SIG-M5 treated with dmso at 0.1 percent for 504 hours (cell line): ENCODE measurements at regions not wholly inside any gene's neighbourhood (a gene's known extent, or its start where the extent isn't known, plus 50 kb on each side); places are given as distances from the start of the nearest gene placed in this dataset.
"Not testable (repeated sequence)": the region's sequence is repeated elsewhere in the genome, so short reads cannot be mapped to it uniquely, and the experiment has no call there.

Source experiments
- DNase-seq: peaks from one replicate; lab custom pipeline; 2025; ENCODE audit not compliant: unreplicated experiment; lab: John Stamatoyannopoulos, UW

DNA sequence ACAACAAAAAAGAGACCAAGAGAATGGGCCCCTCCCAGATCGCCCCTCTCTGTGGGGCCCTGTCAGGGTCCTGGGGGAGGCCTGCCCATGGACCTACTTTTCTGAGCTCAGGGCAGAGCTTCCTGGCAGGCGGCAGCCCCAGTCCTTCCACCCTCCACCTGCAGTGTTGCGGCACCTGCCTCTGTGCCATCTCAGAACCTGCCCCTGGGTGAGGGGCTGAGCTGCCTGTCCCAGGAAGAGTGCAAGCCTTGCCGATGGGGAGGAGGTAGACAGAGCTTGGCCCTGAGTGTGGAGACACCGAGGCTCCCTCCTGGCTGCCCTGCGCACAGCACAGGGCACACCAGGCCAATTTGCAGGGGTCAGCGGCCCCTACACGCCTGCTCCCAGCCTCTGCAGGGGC is 67.5 kb downstream of the UNCX start:
- no peak for DNase-seq

DNA sequence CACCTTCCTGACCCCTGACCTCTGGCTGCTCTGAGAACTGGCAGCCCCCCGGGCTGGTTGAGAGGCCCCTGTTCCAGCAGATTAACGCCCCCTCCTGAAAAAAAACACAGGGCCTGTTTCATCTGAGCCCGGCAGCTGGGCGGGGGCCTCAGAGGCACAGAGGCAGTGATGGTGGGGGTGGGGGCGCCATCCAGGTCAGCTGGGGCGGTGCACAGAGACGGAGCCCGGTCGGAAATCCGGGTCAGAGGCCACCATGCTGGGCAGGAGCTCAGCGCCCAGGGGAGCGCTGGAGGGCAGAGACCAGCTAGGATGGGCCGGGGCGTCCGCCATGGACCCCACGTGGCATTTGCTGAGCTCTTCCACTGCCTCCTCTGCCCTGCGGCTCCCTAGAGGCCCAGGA is 68.0 kb downstream of the UNCX start:
- no peak for DNase-seq

DNA sequence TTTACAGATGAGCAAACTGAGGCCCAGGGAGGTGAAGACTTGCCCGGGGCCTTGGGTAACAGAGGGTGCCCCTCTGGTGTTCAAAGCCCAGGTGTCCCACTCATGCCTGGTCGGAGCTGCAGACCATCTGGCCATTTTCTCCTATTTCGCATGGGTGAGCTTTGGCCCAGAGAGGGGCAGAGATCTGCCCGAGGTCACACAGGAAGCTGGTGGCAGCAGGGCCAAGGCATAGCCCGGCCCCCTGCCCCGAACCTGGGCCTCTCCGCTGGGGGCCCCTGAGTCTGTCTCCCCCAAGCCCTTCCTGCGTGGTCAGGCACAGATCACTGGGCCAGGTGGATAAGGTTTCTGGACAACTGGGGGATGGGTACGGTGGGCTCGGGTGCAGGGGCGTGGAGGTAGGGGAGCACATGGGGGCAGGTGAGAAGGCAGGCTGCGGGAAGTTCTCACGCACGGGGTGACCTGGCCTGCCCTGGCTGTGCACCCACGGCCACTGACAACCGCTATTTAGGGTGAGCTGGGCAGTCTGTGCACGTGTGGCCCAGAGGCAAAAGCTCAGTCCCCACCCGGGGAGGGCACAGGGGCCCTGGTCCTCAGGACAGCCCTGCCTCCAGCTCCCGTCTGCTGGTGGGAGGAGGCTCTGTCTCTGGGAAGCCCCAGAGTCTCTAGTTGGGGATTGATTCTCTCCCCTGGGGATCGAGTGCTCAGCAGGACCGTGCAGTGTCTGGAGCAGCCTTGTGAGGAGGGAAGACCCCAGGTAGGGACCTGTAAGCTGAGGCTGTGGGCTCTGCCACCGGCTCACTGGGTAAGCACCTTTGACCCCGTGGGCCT is 68.6 kb downstream of the UNCX start:
- DNase-seq, result no peak

DNA sequence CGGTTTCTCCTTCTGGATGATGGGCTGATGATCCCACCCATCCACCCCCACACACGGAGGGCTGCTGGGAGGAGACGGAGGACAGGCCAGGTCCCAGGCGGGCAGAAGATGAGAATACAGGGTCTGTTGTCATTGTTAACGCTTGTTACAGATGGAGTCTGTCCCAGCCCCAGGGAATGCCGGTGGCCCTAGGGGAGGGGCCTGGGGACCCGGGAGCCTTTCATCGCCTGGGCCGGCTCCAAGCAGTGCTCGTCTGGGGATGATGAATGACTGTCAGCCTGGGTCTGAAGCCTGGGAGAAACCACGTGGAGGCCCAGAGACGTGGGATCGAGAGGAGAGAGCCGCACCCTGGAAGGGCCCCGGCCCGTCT is 69.2 kb downstream of the UNCX start:
- DNase-seq, result no peak

DNA sequence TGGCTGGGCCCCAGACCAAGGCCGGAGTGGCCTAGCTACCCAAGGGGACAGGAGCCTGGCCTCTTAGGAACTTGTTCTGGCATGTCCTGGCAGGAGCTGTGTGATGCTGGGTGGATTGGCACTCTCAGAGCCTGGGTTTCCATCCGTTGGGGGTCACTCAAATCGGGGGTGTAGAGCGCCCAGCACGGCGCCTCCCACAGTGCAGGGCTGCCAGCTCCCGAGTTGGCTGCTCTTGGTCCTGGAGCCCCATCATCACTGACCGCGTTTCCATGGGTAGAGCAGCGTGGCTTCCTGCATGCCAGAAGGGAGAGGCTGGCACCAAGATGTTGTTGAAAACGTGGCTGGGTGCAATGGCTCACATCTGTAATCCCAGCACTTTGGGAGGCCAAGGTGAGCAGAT is 70.3 kb downstream of the UNCX start:
- DNase-seq, result no peak

DNA sequence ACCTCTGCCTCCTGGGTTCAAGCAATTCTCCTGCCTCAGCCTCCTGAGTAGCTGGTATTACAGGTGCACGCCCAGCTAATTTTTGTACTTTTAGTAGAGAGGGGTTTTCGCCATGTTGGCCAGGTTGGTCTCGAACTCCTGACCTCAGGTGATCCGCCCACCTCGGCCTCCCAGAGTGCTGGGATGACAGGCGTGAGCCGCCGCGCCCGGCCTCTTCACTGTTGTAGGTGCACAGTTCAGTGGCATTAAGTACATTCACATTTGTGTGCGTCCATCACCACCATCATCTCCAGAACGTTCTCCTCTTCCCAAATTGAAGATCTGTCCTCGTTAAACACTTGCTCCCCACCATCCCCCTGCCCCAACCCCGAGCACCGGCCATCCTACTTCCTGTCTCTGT is 71.3 kb downstream of the UNCX start:
- not testable (repeated sequence) for DNase-seq

DNA sequence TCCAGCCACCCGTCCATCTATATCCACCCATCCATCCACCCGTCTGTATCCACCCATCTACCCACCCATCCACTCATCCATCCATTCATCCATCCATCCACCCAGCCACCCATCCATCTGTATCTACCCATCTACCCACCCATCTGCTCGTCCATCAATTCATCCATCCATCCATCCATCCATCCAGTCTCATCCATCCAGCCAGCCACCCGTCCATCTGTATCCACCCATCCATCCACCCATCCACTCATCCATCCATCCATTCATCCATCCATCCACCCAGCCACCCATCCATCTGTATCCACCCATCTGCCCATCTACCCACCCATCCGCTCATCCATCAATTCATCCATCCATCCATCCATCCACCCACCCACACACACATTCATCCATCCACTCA is 73.2 kb downstream of the UNCX start:
- no peak for DNase-seq

DNA sequence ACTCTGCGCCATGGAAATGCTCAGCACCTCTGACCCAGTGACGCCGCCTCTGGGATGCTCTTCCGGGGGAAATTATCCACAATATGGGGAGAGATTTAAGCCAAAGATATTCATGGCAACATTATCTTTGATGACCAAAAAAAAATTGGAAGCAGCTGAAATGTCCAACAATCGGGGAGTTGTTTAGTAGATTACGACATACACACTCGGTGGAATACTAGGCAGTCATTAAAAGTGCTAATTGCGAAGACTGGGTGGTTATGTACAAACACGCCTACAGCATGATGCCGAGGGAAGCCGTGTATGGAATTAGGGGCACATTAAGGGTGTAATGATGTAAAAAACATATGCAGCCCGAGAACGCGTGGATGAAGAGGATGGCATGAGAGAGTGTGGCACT is 75.2 kb downstream of the UNCX start:
- DNase-seq, result no peak

DNA sequence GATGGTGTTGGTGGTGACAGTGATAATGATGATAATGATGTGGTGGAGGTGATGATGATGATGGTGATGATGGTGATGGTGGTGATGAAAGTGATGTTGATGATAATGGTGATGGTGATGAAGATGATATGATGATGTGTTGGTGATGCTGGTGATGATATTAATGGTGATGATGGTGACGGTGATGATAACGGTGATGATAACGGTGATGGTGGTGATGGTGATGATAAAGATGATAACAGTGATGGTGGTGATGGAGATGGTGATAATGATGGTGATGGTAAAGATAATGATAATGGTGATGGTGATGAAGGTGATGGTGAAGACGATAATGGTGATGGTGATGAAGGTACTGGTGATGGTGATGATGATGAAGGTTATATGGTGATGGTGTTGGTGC is 76.6 kb downstream of the UNCX start:
- DNase-seq, result no peak

DNA sequence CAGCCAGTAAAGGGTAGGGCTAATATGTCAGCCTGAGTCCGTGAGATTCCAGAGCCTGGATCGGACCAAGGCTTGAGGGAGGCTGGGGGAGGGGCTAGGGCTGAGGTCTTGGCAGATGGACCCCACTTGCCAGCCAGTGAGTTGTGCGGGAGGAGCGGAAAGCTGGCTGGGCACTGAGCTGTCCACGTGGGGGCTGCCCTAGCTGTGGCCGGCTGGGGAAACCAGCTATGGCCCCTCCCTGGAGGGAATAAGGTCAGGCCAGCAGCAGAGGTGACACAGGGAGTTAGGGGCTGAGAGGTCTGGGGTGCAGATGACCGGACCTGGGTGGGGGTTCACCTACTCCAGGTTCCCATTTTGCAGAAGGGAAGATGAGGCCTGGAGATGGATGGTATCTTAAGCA is 77.3 kb downstream of the UNCX start:
- no peak for DNase-seq

DNA sequence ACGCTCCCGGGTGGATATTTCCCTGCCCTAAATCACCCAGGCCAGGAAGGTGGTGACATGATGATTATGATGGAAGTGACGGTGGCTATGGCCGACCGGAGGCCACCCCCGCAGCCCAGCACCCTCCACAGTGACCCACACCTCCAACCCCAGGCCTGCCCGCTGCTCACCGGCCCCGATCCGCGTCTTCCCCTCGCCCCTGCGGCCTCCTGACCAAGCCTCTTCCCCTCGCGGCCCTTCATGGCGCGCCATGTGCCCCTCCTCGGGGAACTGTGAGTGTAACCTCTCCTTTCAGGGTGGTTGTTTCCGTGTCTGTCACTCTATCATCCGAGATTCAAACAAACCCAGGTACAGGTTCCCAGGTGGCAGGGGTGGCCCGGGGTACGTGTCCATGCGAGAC is 78.3 kb downstream of the UNCX start:
- DNase-seq, result no peak

DNA sequence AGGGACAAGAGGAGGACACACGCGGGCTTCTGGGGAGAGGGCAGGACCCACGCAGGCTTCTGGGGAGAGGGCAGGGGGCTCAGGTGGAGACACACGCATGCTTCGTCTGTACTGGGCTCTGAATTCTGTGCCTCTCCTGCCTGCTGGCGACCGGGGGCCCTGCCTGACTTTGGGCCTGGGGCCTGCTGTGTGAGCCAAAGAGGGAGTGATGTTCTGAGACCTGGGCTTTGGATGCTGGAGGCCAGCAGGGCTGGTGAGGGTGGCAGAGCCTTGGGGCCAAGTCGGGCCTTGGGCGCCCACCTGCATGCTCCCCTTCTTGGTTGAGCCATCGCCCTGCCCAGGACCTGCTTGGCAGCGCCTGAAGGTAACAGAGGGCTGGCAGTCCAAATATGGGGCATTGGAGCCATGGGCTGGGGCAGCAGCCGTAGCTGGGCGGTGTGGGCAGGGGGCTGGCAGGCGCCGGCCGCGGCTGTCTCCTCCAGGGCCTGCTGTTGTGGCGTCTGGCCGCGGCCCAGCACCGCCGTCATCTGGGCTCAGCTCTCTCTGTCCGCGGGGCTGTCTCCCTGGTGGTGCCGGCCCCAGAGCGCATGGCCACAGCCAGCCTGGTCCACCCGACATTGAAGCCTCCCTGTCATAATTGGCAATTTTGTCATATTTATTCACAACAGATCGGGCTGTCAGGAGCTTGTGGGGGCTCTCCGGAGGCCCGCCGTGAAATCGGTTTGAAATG is 78.9 kb downstream of the UNCX start:
- no peak for DNase-seq

DNA sequence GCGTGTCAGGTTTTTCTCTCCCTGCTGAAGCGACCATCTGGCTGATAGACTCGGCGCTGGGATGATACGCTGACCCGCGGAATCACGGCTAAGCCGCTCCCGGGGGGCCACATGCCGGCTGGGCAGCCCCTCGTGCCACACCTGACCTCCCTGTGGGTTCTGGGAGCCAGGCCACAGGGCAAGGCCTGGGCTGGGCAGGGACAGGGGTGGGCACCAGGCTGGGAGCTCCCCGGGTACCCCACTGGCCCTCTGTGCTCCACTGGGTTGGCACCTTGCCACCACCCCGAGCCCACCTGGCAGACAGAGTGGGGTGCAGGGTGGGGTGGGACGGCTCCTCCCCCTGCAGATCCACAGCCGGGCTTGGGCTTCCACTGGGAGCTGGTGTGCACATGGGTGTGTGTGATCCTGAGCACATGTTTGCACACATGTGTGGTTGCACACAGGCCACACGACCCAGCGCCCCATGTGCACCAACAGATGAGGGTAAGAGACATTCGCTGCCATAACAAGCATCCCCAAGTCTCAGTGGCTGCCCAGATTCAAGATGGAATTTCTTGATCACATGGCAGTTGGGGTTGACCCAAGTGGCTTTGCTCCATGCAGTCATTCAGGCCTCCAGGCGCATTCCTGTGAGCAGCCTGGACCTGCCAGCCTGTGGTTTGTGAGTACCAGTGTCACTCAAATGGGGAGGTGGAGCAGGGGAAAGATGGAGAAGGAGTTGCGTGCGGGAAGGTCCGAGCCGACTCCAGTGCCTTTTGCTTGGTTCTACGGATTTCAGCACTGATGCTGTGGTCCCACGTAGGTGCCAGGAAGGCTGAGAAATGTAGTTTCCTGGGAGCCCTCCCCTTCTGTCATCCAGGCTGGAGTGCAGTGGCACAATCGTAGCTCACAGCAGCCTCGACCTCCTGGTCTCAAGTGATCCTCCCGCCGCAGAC is 79.7 kb downstream of the UNCX start:
- no peak for DNase-seq

DNA sequence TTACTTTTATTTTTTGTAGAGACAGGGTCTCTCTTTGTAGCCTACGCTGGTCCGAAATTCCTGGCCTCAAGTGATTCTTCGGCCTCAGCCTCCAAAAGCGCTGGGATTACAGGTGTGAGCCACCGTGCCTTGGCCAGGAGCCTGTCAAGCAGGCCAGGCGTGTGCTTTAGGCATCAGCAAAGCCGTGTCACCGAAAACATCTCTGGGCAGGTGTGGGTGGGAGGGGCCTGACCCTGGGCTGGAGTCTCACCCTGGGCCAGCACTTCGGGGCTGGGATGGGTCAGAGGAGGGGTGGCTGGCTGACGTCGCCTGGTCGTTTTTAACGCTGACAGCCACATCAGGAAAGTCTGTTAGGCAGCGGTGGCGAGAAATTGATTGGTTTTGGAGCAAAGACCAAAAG is 80.9 kb downstream of the UNCX start:
- no peak for DNase-seq

DNA sequence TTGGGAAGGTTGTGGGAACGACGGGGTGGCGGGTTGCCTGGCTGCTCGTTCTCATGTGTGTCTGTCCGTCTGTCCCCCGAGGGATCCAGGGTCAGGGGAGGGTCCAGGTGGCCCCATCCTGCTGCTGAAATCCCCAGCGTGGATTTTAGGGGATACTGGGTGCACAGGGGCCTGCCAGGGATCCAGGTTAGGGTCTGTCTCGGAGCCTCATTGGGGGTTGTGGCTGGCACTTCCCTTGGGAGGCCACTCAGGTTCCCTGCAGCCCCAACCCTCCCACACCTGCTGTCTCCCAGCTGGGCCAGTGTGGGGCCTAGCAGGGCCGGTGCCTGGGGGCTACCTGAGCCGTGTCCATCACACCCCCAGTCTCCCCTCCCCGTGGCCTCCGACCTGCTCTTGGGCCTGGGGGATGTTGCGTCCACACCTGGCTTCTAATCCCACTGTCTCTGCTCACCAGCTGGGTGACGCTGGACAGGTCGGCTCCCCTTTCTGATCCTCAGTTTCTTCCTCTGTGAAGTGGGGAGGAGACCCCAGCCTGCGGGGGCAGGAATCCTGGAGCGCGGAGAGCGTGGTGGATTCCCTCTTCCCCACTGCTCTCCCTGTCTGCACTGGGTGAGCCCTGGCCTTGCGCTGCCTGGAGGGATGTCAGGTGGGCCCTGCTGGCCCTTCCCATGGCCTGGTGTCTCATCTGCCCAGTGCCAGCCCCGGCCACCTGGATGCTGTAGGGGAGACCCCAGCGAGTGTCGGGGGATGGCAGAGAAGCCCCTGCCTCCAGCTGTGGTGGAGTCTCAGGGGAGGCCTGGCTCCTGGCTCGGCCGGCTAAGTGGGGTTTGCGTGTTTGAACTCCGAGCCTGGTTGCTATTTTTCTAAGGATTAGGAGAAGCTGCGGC is 81.6 kb downstream of the UNCX start:
- DNase-seq, result no peak

DNA sequence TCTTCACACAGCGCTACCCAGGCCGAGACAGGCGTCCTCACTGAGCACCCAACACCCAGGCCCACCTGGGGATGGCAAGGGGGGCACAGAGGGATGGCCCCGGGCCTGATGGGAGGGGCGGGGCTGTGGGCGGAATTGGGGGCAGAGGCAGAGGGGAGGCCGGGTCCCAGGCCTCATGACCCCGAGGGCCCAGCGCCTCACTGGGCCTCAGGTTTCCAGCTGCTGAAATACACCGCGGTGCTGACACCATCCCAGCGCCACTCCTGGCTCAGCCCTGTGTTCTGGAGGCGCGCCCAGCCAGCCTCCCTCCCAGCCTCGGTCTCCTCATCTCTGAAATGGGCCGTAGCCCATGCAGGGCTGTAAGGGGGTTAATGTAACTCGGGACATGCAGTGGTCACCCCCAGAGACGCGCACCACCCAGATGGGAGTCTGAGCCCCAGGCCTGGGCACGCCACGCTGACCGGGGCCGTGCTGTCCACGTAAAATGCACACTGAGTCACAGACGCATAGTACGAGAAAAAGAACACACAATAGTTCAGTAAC is 82.3 kb downstream of the UNCX start:
- DNase-seq, result no peak

DNA sequence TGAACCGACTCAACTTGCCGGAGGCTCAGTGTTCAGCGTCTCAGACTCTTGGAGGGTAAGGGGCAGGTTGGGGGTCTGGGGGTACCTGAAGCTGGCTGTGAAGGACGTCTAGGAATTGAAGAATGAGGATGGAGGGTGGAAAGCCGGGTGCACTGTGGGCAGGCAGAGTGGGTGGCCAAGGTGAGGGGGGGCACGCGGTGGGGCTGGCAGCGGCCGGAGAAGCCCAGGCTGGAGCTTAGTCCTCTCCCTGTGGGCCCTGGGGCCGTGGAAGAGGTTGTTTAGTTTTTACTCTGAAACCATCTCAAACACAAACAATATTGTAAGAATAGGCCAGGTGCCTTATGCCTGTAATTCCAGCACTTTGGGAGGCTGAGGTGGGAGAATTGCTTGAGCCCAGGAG is 83.4 kb downstream of the UNCX start:
- no peak for DNase-seq

DNA sequence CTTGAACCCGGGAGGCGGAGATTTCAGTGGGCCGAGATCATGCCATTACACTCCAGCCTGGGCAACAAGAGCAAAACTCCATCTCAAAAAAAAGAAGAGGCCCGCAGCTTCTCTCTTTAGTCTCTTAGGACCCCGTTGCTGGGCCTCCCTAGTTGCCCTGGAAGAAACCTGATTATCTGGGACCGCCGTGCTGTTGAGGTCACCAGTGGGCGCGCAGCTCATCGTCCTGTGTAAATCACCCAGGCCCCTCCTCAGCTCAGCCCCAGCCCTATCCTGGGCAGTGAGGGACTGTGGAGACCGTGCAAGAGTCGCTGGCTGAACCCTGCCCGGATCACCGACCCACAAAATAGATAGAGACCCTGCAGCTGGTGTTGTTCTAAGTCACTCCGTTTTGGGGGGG is 85.0 kb downstream of the UNCX start:
- DNase-seq, result no peak

DNA sequence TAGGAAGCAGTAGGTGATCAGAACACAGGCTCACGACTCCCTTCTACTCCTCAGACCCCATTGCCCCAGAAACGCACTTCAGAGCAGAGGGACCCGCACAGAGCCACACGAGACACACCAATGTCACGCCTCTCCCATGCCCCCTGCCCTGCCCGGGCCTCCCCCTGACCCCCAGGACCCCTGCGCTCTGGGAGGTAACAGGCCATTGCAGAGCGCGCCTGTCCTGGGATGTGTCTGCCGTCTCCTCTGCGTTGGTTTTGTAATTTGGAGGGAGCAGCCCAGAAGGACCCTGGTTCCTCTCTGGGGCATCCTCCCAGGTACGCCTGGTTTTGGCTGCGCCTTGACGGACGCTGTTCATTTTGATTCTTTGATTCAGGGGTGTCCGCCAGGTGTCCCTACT is 85.4 kb downstream of the UNCX start:
- no peak for DNase-seq

DNA sequence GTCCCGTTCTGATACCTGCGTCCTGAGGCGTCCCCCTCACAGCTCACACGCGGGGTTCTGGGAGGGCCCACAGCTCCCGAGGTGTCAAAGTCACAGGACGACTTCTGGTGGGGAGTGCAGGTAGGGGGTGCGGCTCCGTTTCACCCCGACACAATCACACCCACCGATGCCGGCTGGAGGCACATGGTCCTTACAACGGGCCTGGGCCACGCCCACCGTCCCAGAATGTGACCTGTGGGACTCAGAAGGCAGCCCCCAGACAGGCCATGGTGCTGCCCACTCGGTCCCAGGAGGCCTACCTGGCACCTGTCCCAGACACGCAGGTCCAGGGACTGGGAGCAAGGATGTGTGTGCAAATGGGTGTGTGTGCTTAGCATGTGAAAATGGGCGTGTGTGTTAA is 86.0 kb downstream of the UNCX start:
- no peak for DNase-seq
